Memory B cell (primary cell): ENCODE measurements at regions not wholly inside any gene's neighbourhood (a gene's known extent, or its start where the extent isn't known, plus 50 kb on each side); places are given as distances from the start of the nearest gene placed in this dataset.
"Not testable (repeated sequence)": the region's sequence is repeated elsewhere in the genome, so short reads cannot be mapped to it uniquely, and the experiment has no call there.

ENCODE experiments used
- ATAC-seq: fragments of 150-1000 bp; cut with Tn5 transposase; 2 replicates; pipeline ENCODE4 v1.10.0; 2021; ENCODE audit warnings: low read depth, mild to moderate bottlenecking, moderate library complexity
- DNase-seq, 2 donors: peaks; one replicate each; pipeline ENCODE4 v3.0.0; 2022; ENCODE audit warnings: low spot score in 2 of 2
- H3K27ac Mint-ChIP-seq: one replicate; pipeline ENCODE4 v1.8.0; 2022; ENCODE audit warnings: mild to moderate bottlenecking, moderate library complexity, mixed read lengths
- H3K27me3 Mint-ChIP-seq: one replicate; pipeline ENCODE4 v1.8.0; 2022; ENCODE audit warnings: mixed read lengths
- H3K36me3 Mint-ChIP-seq: one replicate; pipeline ENCODE4 v1.8.0; 2022; ENCODE audit warnings: mild to moderate bottlenecking, mixed read lengths
- H3K4me1 Mint-ChIP-seq: one replicate; pipeline ENCODE4 v1.8.0; 2022; ENCODE audit warnings: mixed read lengths
- H3K4me3 Mint-ChIP-seq: one replicate; pipeline ENCODE4 v1.8.0; 2022; ENCODE audit warnings: mild to moderate bottlenecking, moderate library complexity, mixed read lengths
- H3K9me3 Mint-ChIP-seq: one replicate; pipeline ENCODE4 v1.8.0; 2022; ENCODE audit warnings: mixed read lengths

- Mint-ChIP-seq H3K4me3 (no peak overlapping the region), H3K4me1 (no peaks in the 10 kb centered on the region), H3K9me3 (peaks cover 3% of the 10 kb centered on the region), H3K27ac (no peak overlapping the region), H3K36me3 (no peaks in the 10 kb centered on the region), H3K27me3 (no peaks in the 10 kb centered on the region)
- DNase-seq: no peak
- ATAC-seq: no peak
Measured at GRCh38 chr5:174581894-174582293, 142.5 kb upstream of the MSX2 start.

GRCh38 chr5:174583071-174583470 is 141.3 kb upstream of the MSX2 start:
- DNase-seq (no peak), ATAC-seq (no peak)
- H3K27me3 Mint-ChIP-seq: no peaks in the 10 kb centered on the region
- no peak overlapping the region for H3K4me3 Mint-ChIP-seq
- no peak overlapping the region for H3K27ac Mint-ChIP-seq
- H3K36me3 Mint-ChIP-seq: no peaks in the 10 kb centered on the region
- no peaks in the 10 kb centered on the region for H3K4me1 Mint-ChIP-seq
- peaks cover 3% of the 10 kb centered on the region for H3K9me3 Mint-ChIP-seq

- Mint-ChIP-seq H3K36me3 (no peaks in the 10 kb centered on the region), H3K4me3 (no peak overlapping the region), H3K27ac (no peak overlapping the region), H3K27me3 (no peaks in the 10 kb centered on the region), H3K9me3 (peaks cover 3% of the 10 kb centered on the region), H3K4me1 (no peaks in the 10 kb centered on the region)
- ATAC-seq: no peak
- no peak for DNase-seq
Measured at GRCh38 chr5:174585472-174585871, 138.9 kb upstream of the MSX2 start.

- not testable (repeated sequence) for H3K9me3 Mint-ChIP-seq, H3K27me3 Mint-ChIP-seq, DNase-seq, H3K27ac Mint-ChIP-seq, H3K4me1 Mint-ChIP-seq, ATAC-seq, H3K4me3 Mint-ChIP-seq, H3K36me3 Mint-ChIP-seq
Measured at GRCh38 chr5:174586163-174586562, 138.2 kb upstream of the MSX2 start.

GRCh38 chr5:174589011-174589410 is 135.4 kb upstream of the MSX2 start:
- Mint-ChIP-seq H3K27ac (no peak overlapping the region), H3K27me3 (no peaks in the 10 kb centered on the region), H3K4me3 (no peak overlapping the region), H3K9me3 (peaks cover 2% of the 10 kb centered on the region), H3K36me3 (no peaks in the 10 kb centered on the region), H3K4me1 (no peaks in the 10 kb centered on the region)
- ATAC-seq (no peak), DNase-seq (no peak)

GRCh38 chr5:174589599-174589998 is 134.8 kb upstream of the MSX2 start:
- Mint-ChIP-seq H3K9me3 (no peaks in the 10 kb centered on the region), H3K4me1 (no peaks in the 10 kb centered on the region), H3K4me3 (no peak overlapping the region), H3K36me3 (no peaks in the 10 kb centered on the region), H3K27ac (no peak overlapping the region), H3K27me3 (no peaks in the 10 kb centered on the region)
- no peak for ATAC-seq
- no peak for DNase-seq

- no peaks in the 10 kb centered on the region for H3K36me3 Mint-ChIP-seq
- no peak for ATAC-seq
Measured at GRCh38 chr5:174590820-174591219, 133.6 kb upstream of the MSX2 start.

GRCh38 chr5:174596429-174596828 is 128.0 kb upstream of the MSX2 start:
- Mint-ChIP-seq H3K27ac (no peak overlapping the region), H3K4me3 (no peak overlapping the region), H3K9me3 (no peaks in the 10 kb centered on the region), H3K36me3 (no peaks in the 10 kb centered on the region), H3K27me3 (no peaks in the 10 kb centered on the region), H3K4me1 (no peaks in the 10 kb centered on the region)
- no peak for ATAC-seq
- no peak for DNase-seq

More at GRCh38 chr5:174590820-174591219, 133.6 kb upstream of the MSX2 start:
- Mint-ChIP-seq H3K4me1 (no peaks in the 10 kb centered on the region), H3K4me3 (no peak overlapping the region), H3K9me3 (no peaks in the 10 kb centered on the region), H3K27ac (no peak overlapping the region), H3K27me3 (no peaks in the 10 kb centered on the region)
- DNase-seq: no peak

GRCh38 chr5:174599992-174600391 is 124.4 kb upstream of the MSX2 start:
- Mint-ChIP-seq H3K4me1 (no peaks in the 10 kb centered on the region), H3K27me3 (no peaks in the 10 kb centered on the region), H3K36me3 (no peaks in the 10 kb centered on the region), H3K9me3 (no peaks in the 10 kb centered on the region), H3K27ac (no peak overlapping the region), H3K4me3 (no peak overlapping the region)
- DNase-seq (no peak), ATAC-seq (no peak)

GRCh38 chr5:174601946-174602345 is 122.4 kb upstream of the MSX2 start:
- H3K4me3 Mint-ChIP-seq: no peak overlapping the region

GRCh38 chr5:174606153-174606552 is 118.2 kb upstream of the MSX2 start:
- Mint-ChIP-seq H3K36me3 (no peaks in the 10 kb centered on the region), H3K4me1 (no peaks in the 10 kb centered on the region), H3K4me3 (no peak overlapping the region), H3K27me3 (peaks cover 2% of the 10 kb centered on the region), H3K27ac (no peak overlapping the region), H3K9me3 (peaks cover 2% of the 10 kb centered on the region)
- DNase-seq (no peak), ATAC-seq (no peak)

More at GRCh38 chr5:174601946-174602345, 122.4 kb upstream of the MSX2 start:
- Mint-ChIP-seq H3K9me3 (peaks cover 2% of the 10 kb centered on the region), H3K36me3 (no peaks in the 10 kb centered on the region), H3K4me1 (no peaks in the 10 kb centered on the region), H3K27me3 (no peaks in the 10 kb centered on the region), H3K27ac (no peak overlapping the region)
- DNase-seq (no peak), ATAC-seq (no peak)

GRCh38 chr5:174606646-174607045 is 117.7 kb upstream of the MSX2 start:
- Mint-ChIP-seq H3K27ac (no peak overlapping the region), H3K36me3 (no peaks in the 10 kb centered on the region), H3K27me3 (peaks cover 2% of the 10 kb centered on the region), H3K9me3 (peaks cover 2% of the 10 kb centered on the region), H3K4me1 (no peaks in the 10 kb centered on the region), H3K4me3 (no peak overlapping the region)
- DNase-seq (no peak), ATAC-seq (no peak)

- no peak for ATAC-seq
- Mint-ChIP-seq H3K9me3 (peaks cover 2% of the 10 kb centered on the region), H3K4me1 (no peaks in the 10 kb centered on the region), H3K27ac (no peak overlapping the region), H3K36me3 (no peaks in the 10 kb centered on the region), H3K27me3 (peaks cover 2% of the 10 kb centered on the region), H3K4me3 (no peak overlapping the region)
- DNase-seq: no peak
Measured at GRCh38 chr5:174607205-174607604, 117.2 kb upstream of the MSX2 start.

GRCh38 chr5:174607916-174608315 is 116.5 kb upstream of the MSX2 start:
- DNase-seq: no peak
- H3K27ac Mint-ChIP-seq: no peak overlapping the region
- no peaks in the 10 kb centered on the region for H3K36me3 Mint-ChIP-seq
- ATAC-seq: no peak
- peaks cover 2% of the 10 kb centered on the region for H3K9me3 Mint-ChIP-seq
- H3K27me3 Mint-ChIP-seq: peaks cover 2% of the 10 kb centered on the region
- H3K4me3 Mint-ChIP-seq: no peak overlapping the region
- no peaks in the 10 kb centered on the region for H3K4me1 Mint-ChIP-seq

- Mint-ChIP-seq H3K27me3 (peaks cover 2% of the 10 kb centered on the region), H3K4me3 (no peak overlapping the region), H3K27ac (no peak overlapping the region), H3K9me3 (peaks cover 2% of the 10 kb centered on the region), H3K4me1 (no peaks in the 10 kb centered on the region), H3K36me3 (no peaks in the 10 kb centered on the region)
- ATAC-seq: no peak
- no peak for DNase-seq
Measured at GRCh38 chr5:174608631-174609097, 115.7 kb upstream of the MSX2 start.
